ENCODE measurements at regions not wholly inside any gene's neighbourhood (a gene's known extent, or its start where the extent isn't known, plus 50 kb on each side); places are given as distances from the start of the nearest gene placed in this dataset.

DNA sequence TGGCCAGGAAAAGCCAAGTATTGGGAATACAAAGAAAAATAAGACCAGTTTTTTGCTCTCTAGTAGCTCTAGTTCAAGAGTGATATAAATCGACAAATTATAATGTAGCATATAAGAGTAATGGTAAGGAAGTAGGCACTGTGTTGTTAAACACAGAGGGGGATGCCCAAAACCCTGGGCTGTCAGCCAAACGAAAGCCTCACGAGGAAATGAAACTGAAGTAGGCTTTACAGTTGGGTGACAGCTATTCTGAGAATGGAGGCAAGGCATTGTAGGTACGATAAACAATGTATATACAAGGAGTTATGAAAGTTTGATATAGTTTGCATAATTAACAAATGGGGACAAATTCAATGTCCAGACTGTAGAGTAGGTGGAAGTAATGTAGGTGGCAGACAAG is 176.4 kb downstream of the FAM181B start:
- Histone ChIP-seq H3K27ac (no peak overlapping the region), H3K27me3 (no peaks in the 10 kb centered on the region), H3K4me1 (no peaks in the 10 kb centered on the region), H3K36me3 (no peaks in the 10 kb centered on the region), H3K9me3 (no peaks in the 10 kb centered on the region), H3K4me3 (no peak overlapping the region)
- no peak for TF ChIP-seq EP300 (IDR thresholded peaks at IDR 0.05)
- TF ChIP-seq POLR2A (IDR thresholded peaks at IDR 0.05) = no peak
- TF ChIP-seq POLR2AphosphoS5 (IDR thresholded peaks at IDR 0.05) = no peak
- no peak for TF ChIP-seq CTCF (IDR thresholded peaks at IDR 0.05)
- peak; percentile 63 for DNase-seq
- WGBS, 2 donors = 48 to 53% methylated on average over 4 of the region's 4 CpGs
- intact Hi-C loops (cut with DNase I) = no loop called here

GRCh38 chr11:82556210-82556609 is 177.5 kb downstream of the FAM181B start:
- TF ChIP-seq CTCF (IDR thresholded peaks at IDR 0.05) (no peak), POLR2A (IDR thresholded peaks at IDR 0.05) (no peak), POLR2AphosphoS5 (IDR thresholded peaks at IDR 0.05) (no peak), EP300 (IDR thresholded peaks at IDR 0.05) (no peak)
- no peaks in the 10 kb centered on the region for H3K4me1 ChIP-seq
- H3K27ac ChIP-seq = no peak overlapping the region
- H3K9me3 ChIP-seq = no peaks in the 10 kb centered on the region
- no peak overlapping the region for H3K4me3 ChIP-seq
- no peaks in the 10 kb centered on the region for H3K36me3 ChIP-seq
- intact Hi-C loops (cut with DNase I) = no loop called here
- DNase-seq = no peak
- no peaks in the 10 kb centered on the region for H3K27me3 ChIP-seq

DNA sequence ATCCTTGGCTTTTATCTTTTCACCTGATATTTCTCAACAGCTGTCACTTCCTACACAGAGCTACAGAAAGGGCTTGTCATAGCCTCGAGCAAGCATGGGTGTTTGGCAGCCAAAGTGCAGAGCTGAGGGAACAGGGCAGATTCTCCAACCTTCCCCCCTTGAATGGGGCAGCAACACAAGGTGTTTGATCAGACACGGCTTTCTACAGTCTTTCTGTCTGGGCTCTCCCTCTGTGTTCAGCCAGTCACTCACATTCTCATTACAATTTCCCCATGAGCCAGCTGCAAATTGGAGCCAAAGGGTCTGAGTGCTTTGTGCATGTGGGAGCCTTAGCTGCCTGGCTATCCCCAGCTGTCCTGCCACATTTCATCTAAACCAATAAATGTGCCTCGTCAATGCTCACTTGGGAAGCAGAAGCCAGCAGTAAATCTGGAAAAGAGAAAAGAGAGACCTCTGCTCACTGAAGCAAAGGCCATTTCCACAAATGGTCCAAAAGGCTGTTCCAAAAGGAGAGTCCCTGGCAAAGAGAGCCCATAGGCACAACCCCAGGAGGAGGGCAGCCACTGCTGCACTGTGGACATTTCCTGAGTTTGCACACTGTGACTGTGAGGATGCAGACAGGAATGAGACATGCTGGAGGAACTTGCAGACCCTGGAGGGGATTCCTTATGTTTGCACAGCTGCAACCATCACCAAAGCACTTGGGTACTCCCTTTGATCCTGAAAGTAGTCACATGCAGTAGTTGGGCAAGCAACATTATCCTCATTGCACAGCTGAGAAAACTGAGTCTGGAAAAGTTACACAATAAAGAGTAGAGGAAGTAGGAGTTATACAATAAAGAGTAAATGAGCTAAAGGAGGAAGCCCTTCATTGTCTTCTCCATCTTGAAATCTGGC is 186.8 kb downstream of the FAM181B start:
- WGBS, 2 donors = 9 to 11% methylated on average over 3 of the region's 3 CpGs
- Histone ChIP-seq H3K27me3 (no peaks in the 10 kb centered on the region), H3K27ac (no peak overlapping the region), H3K4me1 (peaks cover 0 to 8% (median 0%) of the 10 kb centered on the region in 4 donors), H3K4me3 (no peak overlapping the region), H3K36me3 (no peaks in the 10 kb centered on the region), H3K9me3 (no peaks in the 10 kb centered on the region)
- TF ChIP-seq POLR2A (IDR thresholded peaks at IDR 0.05) = no peak
- TF ChIP-seq EP300 (IDR thresholded peaks at IDR 0.05) = no peak
- TF ChIP-seq CTCF (IDR thresholded peaks at IDR 0.05) = no peak
- TF ChIP-seq POLR2AphosphoS5 (IDR thresholded peaks at IDR 0.05) = no peak
- intact Hi-C loops (cut with DNase I) = no loop called here
- DNase-seq = no peak

GRCh38 chr11:82539669-82540068 is 194.0 kb downstream of the FAM181B start:
- Histone ChIP-seq H3K36me3 (no peaks in the 10 kb centered on the region), H3K27me3 (no peaks in the 10 kb centered on the region), H3K27ac (no peak overlapping the region), H3K4me3 (no peak overlapping the region), H3K4me1 (no peaks in the 10 kb centered on the region), H3K9me3 (no peaks in the 10 kb centered on the region)
- TF ChIP-seq POLR2AphosphoS5 (IDR thresholded peaks at IDR 0.05) (no peak), POLR2A (IDR thresholded peaks at IDR 0.05) (no peak)
- intact Hi-C loops (cut with DNase I) = no loop called here
- no peak for DNase-seq

DNA sequence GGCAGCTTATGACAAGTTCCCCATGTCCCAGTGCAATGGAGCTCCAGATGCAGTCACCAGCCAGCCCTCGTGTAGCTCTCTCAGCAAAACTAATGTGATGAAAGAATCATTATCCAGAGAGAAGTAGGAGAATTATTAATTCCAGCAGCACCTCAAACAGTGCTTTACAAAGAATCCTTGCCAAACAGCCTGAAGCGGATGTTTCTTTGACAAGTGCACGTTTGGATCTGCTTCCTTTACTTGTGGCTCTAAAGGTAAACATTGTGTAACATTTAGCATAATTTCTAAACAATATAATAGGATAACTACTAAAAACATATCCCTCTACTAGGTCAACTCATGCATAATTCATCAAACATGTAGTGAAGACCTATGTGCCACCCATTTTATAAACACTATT is 197.0 kb downstream of the FAM181B start:
- Histone ChIP-seq H3K27ac (no peak overlapping the region), H3K4me3 (no peak overlapping the region), H3K27me3 (no peaks in the 10 kb centered on the region), H3K36me3 (no peaks in the 10 kb centered on the region), H3K4me1 (no peaks in the 10 kb centered on the region), H3K9me3 (peaks cover 0 to 1% (median 0%) of the 10 kb centered on the region in 4 donors)
- intact Hi-C loops (cut with DNase I) = no loop called here
- TF ChIP-seq CTCF (IDR thresholded peaks at IDR 0.05) (no peak), POLR2A (IDR thresholded peaks at IDR 0.05) (no peak), POLR2AphosphoS5 (IDR thresholded peaks at IDR 0.05) (no peak), EP300 (IDR thresholded peaks at IDR 0.05) (no peak)
- 54 to 65% methylated on average over 3 of the region's 3 CpGs for WGBS, 2 donors
- no peak for DNase-seq

Data from sigmoid colon (tissue), 6 donors.